ENCODE measurements at regions not wholly inside any gene's neighbourhood (a gene's known extent, or its start where the extent isn't known, plus 50 kb on each side); places are given as distances from the start of the nearest gene placed in this dataset.

- no peaks in the 10 kb centered on the region for H3K36me3 ChIP-seq
- no peak for DNase-seq
These were observed 136.6 kb upstream of the ZP4 start for GRCh38 chr1:238027366-238027765.

GRCh38 chr1:238023137-238023536 is 132.4 kb upstream of the ZP4 start:
- Histone ChIP-seq H3K27me3 (no peaks in the 10 kb centered on the region), H3K36me3 (no peaks in the 10 kb centered on the region), H3K9me3 (no peaks in the 10 kb centered on the region), H3K4me3 (no peak overlapping the region)
- no peak for DNase-seq

More at GRCh38 chr1:238027366-238027765, 136.6 kb upstream of the ZP4 start:
- Histone ChIP-seq H3K27me3 (no peaks in the 10 kb centered on the region), H3K4me3 (no peak overlapping the region), H3K9me3 (no peaks in the 10 kb centered on the region)

GRCh38 chr1:238018214-238018613 is 127.5 kb upstream of the ZP4 start:
- H3K9me3 ChIP-seq: no peaks in the 10 kb centered on the region
- DNase-seq: no peak
- H3K27me3 ChIP-seq: no peaks in the 10 kb centered on the region
- no peaks in the 10 kb centered on the region for H3K36me3 ChIP-seq
- H3K4me3 ChIP-seq: no peak overlapping the region

- H3K27me3 ChIP-seq: no peaks in the 10 kb centered on the region
- DNase-seq: no peak
- no peaks in the 10 kb centered on the region for H3K9me3 ChIP-seq
- H3K4me3 ChIP-seq: no peak overlapping the region
- H3K36me3 ChIP-seq: no peaks in the 10 kb centered on the region
These were observed 116.1 kb upstream of the ZP4 start for GRCh38 chr1:238006779-238007178.

GRCh38 chr1:238005116-238005515 is 114.4 kb upstream of the ZP4 start:
- no peaks in the 10 kb centered on the region for H3K27me3 ChIP-seq
- H3K9me3 ChIP-seq: no peaks in the 10 kb centered on the region
- no peaks in the 10 kb centered on the region for H3K36me3 ChIP-seq
- no peak for DNase-seq
- no peak overlapping the region for H3K4me3 ChIP-seq

GRCh38 chr1:238001818-238002217 is 111.1 kb upstream of the ZP4 start:
- DNase-seq: no peak
- H3K9me3 ChIP-seq: no peaks in the 10 kb centered on the region
- H3K36me3 ChIP-seq: no peaks in the 10 kb centered on the region
- H3K27me3 ChIP-seq: no peaks in the 10 kb centered on the region
- H3K4me3 ChIP-seq: no peak overlapping the region

- DNase-seq: no peak
- H3K9me3 ChIP-seq: no peaks in the 10 kb centered on the region
- no peaks in the 10 kb centered on the region for H3K36me3 ChIP-seq
- H3K4me3 ChIP-seq: no peak overlapping the region
- no peaks in the 10 kb centered on the region for H3K27me3 ChIP-seq
These were observed 108.8 kb upstream of the ZP4 start for GRCh38 chr1:237999426-238000052.

GRCh38 chr1:237998581-237998980 is 107.9 kb upstream of the ZP4 start:
- Histone ChIP-seq H3K9me3 (no peaks in the 10 kb centered on the region), H3K4me3 (no peak overlapping the region), H3K27me3 (no peaks in the 10 kb centered on the region), H3K36me3 (no peaks in the 10 kb centered on the region)
- no peak for DNase-seq

- no peaks in the 10 kb centered on the region for H3K9me3 ChIP-seq
- no peak for DNase-seq
- no peak overlapping the region for H3K4me3 ChIP-seq
- no peaks in the 10 kb centered on the region; the same call in 1 of the 2 replicates for H3K27me3 ChIP-seq
- H3K36me3 ChIP-seq: no peaks in the 10 kb centered on the region
These were observed 92.8 kb upstream of the ZP4 start for GRCh38 chr1:237983496-237983895.

- Histone ChIP-seq H3K4me3 (no peak overlapping the region), H3K36me3 (no peaks in the 10 kb centered on the region), H3K9me3 (no peaks in the 10 kb centered on the region), H3K27me3 (no peaks in the 10 kb centered on the region; the same call in 1 of the 2 replicates)
- DNase-seq: no peak
These were observed 90.5 kb upstream of the ZP4 start for GRCh38 chr1:237981223-237981622.

- Histone ChIP-seq H3K9me3 (no peaks in the 10 kb centered on the region), H3K36me3 (no peaks in the 10 kb centered on the region), H3K4me3 (no peak overlapping the region), H3K27me3 (no peaks in the 10 kb centered on the region)
- no peak for DNase-seq
These were observed 85.6 kb upstream of the ZP4 start for GRCh38 chr1:237976331-237976730.

- Histone ChIP-seq H3K36me3 (no peaks in the 10 kb centered on the region), H3K27me3 (no peaks in the 10 kb centered on the region), H3K4me3 (no peak overlapping the region), H3K9me3 (no peaks in the 10 kb centered on the region)
- DNase-seq: no peak
These were observed 85.2 kb upstream of the ZP4 start for GRCh38 chr1:237975903-237976302.

- H3K27me3 ChIP-seq: no peaks in the 10 kb centered on the region
- no peak for DNase-seq
- no peaks in the 10 kb centered on the region for H3K9me3 ChIP-seq
- no peaks in the 10 kb centered on the region for H3K36me3 ChIP-seq
- no peak overlapping the region for H3K4me3 ChIP-seq
These were observed 84.7 kb upstream of the ZP4 start for GRCh38 chr1:237975376-237975775.

GRCh38 chr1:237972186-237972585 is 81.5 kb upstream of the ZP4 start:
- Histone ChIP-seq H3K4me3 (no peak overlapping the region), H3K27me3 (no peaks in the 10 kb centered on the region), H3K9me3 (no peaks in the 10 kb centered on the region), H3K36me3 (no peaks in the 10 kb centered on the region)
- DNase-seq: no peak

GRCh38 chr1:237962985-237963384 is 72.3 kb upstream of the ZP4 start:
- no peaks in the 10 kb centered on the region for H3K9me3 ChIP-seq
- H3K27me3 ChIP-seq: no peaks in the 10 kb centered on the region
- no peaks in the 10 kb centered on the region for H3K36me3 ChIP-seq
- H3K4me3 ChIP-seq: no peak overlapping the region
- DNase-seq: no peak

- no peaks in the 10 kb centered on the region for H3K27me3 ChIP-seq
- H3K36me3 ChIP-seq: no peaks in the 10 kb centered on the region
- no peak for DNase-seq
- no peak overlapping the region for H3K4me3 ChIP-seq
- no peaks in the 10 kb centered on the region for H3K9me3 ChIP-seq
These were observed 71.0 kb upstream of the ZP4 start for GRCh38 chr1:237961754-237962153.

- Histone ChIP-seq H3K9me3 (no peaks in the 10 kb centered on the region), H3K4me3 (no peak overlapping the region), H3K27me3 (no peaks in the 10 kb centered on the region), H3K36me3 (no peaks in the 10 kb centered on the region)
- DNase-seq: no peak
These were observed 69.1 kb upstream of the ZP4 start for GRCh38 chr1:237959838-237960237.

GRCh38 chr1:237953238-237953637 is 62.5 kb upstream of the ZP4 start:
- Histone ChIP-seq H3K9me3 (no peaks in the 10 kb centered on the region), H3K36me3 (no peaks in the 10 kb centered on the region), H3K27me3 (no peaks in the 10 kb centered on the region), H3K4me3 (no peak overlapping the region)
- DNase-seq: no peak

Measured in MG63 (cell line).